Tongue (tissue), 1 donor: ENCODE measurements at regions not wholly inside any gene's neighbourhood (a gene's known extent, or its start where the extent isn't known, plus 50 kb on each side); places are given as distances from the start of the nearest gene placed in this dataset.

Source experiments
- DNase-seq: peaks from one replicate; pipeline ENCODE4 v3.0.0-alpha.2; 2015

DNA sequence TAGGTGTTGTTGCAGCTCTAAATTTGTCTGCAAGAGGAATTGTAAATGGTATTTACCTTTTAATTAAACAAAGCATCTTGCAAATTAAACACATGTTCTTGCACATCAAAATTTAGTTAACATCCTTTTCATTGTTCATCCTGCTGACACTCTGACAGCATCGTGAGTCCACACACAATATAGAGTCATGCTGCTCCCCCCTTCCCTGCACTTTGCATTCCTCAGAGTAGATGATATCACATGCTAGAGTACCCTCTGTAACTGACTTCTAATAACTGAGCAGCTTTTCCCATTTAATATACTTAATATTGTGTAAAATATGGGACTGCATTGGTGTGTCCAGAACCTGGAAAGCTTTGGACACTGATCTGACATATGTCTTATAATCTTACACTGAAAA is 138.8 kb upstream of the DPYD start:
- DNase-seq, result no peak

- DNase-seq, result no peak
Measured at GRCh38 chr1:98058676-98059075, 137.8 kb upstream of the DPYD start.

- DNase-seq, result no peak
Measured at GRCh38 chr1:98057236-98057910, 136.5 kb upstream of the DPYD start.

DNA sequence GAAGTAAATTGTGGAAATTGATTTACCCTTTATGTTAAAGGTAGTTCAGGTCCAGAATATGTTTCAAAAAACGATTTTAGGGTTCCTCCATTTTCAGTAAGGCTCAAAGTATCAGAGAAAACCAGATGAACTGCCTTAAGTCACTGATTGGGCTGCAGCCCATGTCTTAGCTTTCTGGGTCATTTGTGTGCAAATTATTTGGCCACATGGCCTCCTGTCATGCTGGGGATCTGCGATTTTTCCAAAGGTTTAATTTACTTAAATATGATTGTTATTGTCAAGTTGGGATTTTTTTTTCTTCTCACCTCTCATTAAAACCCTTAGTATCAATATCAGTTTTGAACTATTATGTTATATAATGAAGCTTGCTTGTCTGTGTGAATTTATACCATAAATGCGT is 135.9 kb upstream of the DPYD start:
- no peak for DNase-seq

DNA sequence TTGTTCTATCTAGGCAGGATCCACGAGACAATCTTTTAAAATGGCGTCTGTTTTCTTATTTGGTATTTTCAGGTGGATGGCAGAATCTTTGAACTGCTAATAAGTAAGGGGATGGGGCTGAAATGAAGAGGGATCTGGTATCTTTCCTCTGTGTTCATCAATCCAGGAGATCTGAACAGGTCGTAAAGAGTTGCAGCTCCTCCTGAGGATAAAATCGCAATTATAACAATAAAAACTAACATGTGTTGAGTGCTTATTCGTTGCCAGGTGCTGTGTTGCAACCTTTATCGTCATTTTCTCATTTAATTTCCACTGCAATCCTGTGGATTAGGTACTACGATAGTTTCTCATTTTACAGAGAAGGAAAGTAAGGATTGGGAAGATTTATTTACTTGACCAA is 134.6 kb upstream of the DPYD start:
- no peak for DNase-seq

- DNase-seq, result no peak
Measured at GRCh38 chr1:98054786-98055185, 134.0 kb upstream of the DPYD start.

GRCh38 chr1:98054367-98054701 is 133.5 kb upstream of the DPYD start:
- DNase-seq, result no peak

DNA sequence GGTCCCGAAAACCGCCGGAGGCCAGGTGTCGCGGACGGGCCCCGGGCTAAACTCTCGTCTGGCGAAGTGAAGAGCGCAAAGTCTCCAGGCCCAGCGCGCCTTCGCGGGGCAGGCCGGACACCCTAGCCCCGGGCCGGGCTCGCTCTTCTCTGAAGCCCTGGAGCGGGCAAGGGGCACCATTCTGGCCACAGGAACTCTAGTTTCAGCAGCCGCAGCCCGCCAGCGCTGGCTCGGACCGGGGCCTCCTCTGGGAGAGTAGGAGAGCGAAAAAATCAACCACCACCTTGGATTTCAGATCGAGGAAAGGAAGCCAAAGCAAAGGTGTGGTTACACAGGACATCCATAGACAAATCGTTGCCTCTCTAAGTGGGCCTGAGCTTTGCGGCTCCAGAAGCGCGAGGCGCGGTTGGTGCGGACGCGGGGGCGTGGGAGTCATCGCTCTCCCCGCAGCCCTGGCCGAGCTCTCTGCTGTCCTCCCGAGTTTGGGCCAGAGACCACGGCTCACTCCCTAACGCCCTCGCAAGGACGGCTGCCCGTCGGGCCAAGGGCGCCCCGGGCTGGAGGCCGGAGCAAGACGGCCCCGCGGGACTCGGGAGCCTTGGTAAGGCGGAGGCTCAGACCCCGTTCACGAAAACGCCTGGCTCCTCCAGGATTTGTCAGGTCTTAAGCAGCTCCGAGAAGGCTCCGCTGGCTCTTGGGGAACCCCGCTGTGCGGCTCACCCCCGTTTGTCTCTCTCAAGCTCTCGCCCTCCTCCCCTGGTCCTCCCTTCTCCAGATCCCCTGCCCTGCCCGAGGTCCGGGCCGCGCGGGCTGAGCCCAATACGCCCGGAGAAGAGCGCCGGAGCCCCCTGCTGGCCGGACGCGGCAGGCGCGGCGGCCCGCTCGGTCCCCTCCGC is 132.9 kb upstream of the DPYD start:
- DNase-seq, result peak; percentile 76

- DNase-seq, result peak; percentile 79
Measured at GRCh38 chr1:98051065-98051675, 130.3 kb upstream of the DPYD start.

DNA sequence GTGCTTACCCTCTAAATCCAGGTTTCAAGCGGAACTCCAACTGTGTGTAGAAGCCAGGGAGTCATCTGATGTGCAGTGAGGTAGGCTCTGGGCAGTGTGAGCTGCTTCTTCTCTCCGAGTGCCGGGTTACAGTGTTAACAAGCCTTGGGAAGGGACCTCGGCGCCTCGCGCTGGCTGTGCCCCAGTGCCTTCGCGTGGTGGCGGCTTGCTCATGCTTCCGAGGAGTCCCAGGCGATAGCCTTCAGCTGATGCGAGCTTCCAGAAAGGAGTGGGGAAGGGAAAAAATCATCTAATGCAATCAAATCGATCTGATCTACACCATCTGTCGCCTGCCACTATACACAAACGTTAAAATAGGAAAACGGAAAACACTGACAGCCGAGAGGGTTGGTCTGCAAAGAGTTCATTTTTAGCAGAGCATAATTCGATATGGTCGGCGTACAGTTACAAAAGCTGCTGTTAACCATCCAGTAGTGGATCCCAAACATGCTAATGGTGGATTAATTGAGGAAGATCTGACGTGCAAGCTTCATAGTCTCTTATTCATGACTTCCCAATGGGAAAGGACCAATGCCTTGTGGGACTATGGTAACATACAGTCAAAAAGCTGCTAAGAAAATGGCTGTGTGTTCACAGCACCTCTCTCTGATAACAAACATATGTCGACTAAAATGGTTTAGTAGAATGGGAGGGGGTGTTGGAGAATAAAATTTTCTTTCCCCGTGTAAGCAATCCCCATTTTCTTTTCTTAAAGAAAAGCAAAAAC is 128.7 kb upstream of the DPYD start:
- no peak for DNase-seq

DNA sequence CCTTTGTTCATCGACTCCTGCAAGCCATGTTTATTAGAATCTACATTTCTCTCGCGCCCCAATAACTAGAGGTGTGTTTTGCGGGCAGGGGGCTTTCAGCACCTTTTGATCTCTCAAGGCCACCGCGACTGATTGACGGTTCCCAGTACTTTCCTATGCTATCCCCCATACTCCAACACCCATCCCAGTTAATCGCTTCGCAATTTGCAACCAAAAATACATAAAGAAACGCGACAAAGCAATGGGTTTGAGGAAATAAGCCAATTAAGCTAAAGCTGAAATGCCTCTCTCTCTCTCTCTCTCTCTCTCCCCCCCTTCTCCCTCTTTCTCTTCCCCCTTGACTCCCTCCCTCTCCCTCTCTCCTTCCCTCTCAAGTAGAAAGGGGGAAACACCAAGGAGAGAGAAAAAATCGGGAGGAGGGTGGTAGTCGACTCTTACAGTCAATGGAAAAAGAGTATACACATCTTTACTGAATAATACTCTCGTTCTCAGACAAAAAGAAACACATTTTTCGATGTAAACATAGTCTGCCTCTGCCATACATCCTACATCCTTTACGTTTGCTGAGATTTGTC is 128.0 kb upstream of the DPYD start:
- no peak for DNase-seq

GRCh38 chr1:98048244-98048643 is 127.4 kb upstream of the DPYD start:
- peak; percentile 93 for DNase-seq

DNA sequence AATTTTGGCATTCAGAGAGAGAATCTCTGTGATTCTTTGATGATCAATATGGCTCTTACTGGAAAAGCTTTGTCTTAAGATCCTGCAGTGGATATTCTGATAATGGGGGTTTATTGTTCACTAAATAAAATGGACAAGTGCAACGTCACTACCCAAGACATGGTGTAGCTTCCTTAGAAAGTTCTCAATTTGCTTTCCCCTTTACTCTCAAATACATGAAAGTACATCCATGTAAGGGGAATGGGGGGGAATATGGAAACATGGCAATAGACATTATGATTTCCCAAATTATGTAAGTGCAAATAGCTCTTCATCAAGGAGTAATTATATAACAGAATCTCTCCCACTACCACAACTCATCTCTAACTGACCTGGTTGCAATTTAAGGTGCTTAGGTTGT is 126.3 kb upstream of the DPYD start:
- no peak for DNase-seq

GRCh38 chr1:98045767-98046641 is 125.2 kb upstream of the DPYD start:
- no peak for DNase-seq

DNA sequence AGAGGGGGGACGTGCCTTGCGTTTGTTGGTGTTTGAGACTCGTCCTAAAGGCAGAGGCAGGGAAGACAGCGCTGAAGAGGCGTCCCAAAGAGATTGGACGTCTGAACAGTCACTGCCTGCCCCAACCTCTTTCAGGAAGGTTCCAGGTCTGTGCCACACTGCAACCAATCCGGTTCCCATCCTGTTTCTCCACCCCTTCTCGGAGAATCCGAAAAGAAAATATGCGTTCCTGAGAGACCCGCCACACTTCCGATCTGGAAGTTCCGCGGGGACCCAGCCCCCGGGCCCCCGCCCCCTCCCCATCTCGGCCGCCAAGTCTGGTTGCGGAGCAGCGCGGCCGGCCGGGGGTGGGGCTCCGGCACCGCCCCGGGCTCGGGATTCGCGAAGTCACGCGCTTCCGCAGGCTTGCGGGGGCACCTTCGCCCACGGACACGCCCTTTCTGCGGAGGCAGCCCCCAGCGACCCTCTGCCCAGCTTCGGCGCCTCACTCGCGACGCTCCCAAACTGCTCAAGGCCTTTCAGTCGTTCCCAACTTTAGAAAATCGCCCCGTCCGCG is 124.5 kb upstream of the DPYD start:
- no peak for DNase-seq

DNA sequence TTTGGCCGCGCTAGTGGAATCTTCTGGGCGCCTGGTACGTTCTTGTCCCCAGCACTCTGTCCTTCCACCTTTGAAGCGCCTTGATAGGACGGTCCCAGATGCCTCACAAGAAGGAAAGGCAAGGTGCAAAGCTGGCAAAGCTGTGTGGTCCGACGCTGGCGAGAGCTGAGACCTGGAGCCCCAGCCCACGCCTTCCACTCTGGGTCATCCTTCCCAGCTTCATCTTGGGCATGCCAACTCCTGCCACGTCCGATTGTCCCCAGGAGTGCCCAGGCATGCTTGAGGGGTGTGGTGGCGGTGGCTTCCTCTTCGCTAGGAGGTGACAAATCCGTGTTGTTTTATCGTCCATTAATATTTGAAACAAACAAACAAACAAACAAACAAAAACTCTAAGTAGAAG is 123.9 kb upstream of the DPYD start:
- DNase-seq, result no peak

GRCh38 chr1:98044071-98044697 is 123.3 kb upstream of the DPYD start:
- DNase-seq, result no peak

DNA sequence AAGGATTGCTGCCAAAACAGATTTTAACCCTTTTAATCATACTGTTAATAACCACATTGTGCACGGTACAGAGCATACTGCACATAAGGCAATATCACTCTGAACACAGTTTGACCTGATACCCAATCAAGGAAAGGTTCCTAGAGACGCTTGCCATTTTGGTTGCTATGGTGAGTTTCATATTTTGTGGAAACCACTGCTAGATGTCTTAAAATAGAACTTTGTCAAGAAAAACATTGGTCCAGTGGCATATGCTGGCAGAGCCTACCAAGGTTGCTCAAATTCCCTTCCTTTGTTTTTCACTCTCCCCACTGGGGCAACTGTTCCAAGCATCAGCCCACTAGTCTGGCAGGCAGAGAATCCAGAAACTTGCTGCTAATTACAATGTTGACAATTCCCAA is 114.8 kb upstream of the DPYD start:
- no peak for DNase-seq

- DNase-seq, result no peak
Measured at GRCh38 chr1:98034505-98034904, 113.7 kb upstream of the DPYD start.

DNA sequence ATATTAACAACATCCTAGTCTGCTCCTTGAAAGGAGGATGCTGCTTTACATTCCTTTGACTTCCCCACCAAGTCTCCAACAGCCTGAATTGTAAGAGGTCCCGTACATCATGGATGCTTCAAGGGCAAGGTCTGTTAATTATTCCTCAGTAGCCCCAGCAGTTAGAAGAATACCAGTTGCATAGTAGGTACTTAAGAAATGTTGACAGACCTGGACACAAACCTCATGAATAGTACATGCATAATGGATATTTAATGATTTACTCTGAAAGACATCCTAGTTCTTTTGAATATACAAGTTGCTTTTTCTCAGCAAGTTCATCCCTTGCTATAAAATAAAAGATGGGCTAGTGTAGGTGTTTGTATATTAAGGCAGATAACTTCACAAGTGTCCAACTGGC is 112.1 kb upstream of the DPYD start:
- DNase-seq, result no peak

- no peak for DNase-seq
Measured at GRCh38 chr1:98030976-98031375, 110.1 kb upstream of the DPYD start.
